HL-60 (cell line): ENCODE measurements at regions not wholly inside any gene's neighbourhood (a gene's known extent, or its start where the extent isn't known, plus 50 kb on each side); places are given as distances from the start of the nearest gene placed in this dataset.

ENCODE experiments used
- GABPA ChIP-seq: IDR thresholded peaks from 2 replicates; pipeline ENCODE4 v1.6.1; 2012; ENCODE audit warnings: low read depth
- POLR2AphosphoS5 ChIP-seq: IDR thresholded peaks from 2 replicates; pipeline ENCODE4 v1.6.1; 2012; ENCODE audit warnings: low read depth
- SPI1 ChIP-seq: IDR thresholded peaks from 2 replicates; pipeline ENCODE4 v1.6.1; 2012; ENCODE audit warnings: low read depth, mild to moderate bottlenecking, borderline replicate concordance
- TF ChIP-seq, protein P1 (sequence below): IDR thresholded peaks from 2 replicates; pipeline ENCODE4 v1.6.1; 2012; ENCODE audit warnings: low read depth; ENCODE audit not compliant: insufficient replicate concordance
- TF ChIP-seq, protein P2 (sequence below): IDR thresholded peaks from one replicate; pipeline ENCODE4 v1.5.1; 2011; ENCODE audit warnings: low read length, control low read depth, inconsistent platforms; ENCODE audit not compliant: insufficient read depth

DNA sequence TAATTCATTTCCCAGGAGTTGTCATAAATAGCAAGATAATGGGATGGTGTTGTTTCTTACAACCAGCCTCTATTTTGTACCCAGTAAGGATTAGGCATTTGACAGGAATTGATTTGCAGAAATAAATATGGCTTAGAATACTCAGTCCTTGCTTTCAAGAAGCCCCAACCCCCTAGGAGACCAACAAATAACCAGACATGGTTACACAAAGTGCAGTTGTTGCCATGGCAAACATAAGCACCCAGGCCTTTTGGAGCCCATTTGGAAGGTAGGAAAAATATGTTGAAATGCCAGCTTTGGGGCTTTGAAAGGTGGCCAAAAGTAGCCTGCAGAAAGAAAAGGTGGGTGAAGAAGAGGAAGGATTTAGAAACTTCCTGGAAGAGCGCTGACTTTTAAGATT lies 397.5 kb downstream of the CDC14C start:
- TF ChIP-seq, protein P1, sequence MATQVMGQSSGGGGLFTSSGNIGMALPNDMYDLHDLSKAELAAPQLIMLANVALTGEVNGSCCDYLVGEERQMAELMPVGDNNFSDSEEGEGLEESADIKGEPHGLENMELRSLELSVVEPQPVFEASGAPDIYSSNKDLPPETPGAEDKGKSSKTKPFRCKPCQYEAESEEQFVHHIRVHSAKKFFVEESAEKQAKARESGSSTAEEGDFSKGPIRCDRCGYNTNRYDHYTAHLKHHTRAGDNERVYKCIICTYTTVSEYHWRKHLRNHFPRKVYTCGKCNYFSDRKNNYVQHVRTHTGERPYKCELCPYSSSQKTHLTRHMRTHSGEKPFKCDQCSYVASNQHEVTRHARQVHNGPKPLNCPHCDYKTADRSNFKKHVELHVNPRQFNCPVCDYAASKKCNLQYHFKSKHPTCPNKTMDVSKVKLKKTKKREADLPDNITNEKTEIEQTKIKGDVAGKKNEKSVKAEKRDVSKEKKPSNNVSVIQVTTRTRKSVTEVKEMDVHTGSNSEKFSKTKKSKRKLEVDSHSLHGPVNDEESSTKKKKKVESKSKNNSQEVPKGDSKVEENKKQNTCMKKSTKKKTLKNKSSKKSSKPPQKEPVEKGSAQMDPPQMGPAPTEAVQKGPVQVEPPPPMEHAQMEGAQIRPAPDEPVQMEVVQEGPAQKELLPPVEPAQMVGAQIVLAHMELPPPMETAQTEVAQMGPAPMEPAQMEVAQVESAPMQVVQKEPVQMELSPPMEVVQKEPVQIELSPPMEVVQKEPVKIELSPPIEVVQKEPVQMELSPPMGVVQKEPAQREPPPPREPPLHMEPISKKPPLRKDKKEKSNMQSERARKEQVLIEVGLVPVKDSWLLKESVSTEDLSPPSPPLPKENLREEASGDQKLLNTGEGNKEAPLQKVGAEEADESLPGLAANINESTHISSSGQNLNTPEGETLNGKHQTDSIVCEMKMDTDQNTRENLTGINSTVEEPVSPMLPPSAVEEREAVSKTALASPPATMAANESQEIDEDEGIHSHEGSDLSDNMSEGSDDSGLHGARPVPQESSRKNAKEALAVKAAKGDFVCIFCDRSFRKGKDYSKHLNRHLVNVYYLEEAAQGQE = no peak
- TF ChIP-seq, protein P2, sequence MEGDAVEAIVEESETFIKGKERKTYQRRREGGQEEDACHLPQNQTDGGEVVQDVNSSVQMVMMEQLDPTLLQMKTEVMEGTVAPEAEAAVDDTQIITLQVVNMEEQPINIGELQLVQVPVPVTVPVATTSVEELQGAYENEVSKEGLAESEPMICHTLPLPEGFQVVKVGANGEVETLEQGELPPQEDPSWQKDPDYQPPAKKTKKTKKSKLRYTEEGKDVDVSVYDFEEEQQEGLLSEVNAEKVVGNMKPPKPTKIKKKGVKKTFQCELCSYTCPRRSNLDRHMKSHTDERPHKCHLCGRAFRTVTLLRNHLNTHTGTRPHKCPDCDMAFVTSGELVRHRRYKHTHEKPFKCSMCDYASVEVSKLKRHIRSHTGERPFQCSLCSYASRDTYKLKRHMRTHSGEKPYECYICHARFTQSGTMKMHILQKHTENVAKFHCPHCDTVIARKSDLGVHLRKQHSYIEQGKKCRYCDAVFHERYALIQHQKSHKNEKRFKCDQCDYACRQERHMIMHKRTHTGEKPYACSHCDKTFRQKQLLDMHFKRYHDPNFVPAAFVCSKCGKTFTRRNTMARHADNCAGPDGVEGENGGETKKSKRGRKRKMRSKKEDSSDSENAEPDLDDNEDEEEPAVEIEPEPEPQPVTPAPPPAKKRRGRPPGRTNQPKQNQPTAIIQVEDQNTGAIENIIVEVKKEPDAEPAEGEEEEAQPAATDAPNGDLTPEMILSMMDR = no peak
- TF ChIP-seq POLR2AphosphoS5 = no peak
- no peak for TF ChIP-seq SPI1
- no peak for TF ChIP-seq GABPA
